HCT116 (cell line): ENCODE measurements at regions not wholly inside any gene's neighbourhood (a gene's known extent, or its start where the extent isn't known, plus 50 kb on each side); places are given as distances from the start of the nearest gene placed in this dataset.

Source experiments
- ATAC-seq: fragments of 200-7000 bp; cut with Tn5 transposase; 2 replicates; pipeline ENCODE4 v1.9.1; 2020; ENCODE audit warnings: mild to moderate bottlenecking, moderate library complexity
- BruUV-seq: library from RNA; stranded (reverse); fragments of 400-500 nt; replicated peaks from 2 replicates; lab custom pipeline; 2021; lab: Mats Ljungman, UMichigan
- CTCF ChIA-PET: fragments of 300-600 bp; sonication (Branson Sonifier 250); formaldehyde crosslinking; loops from one replicate; lab custom pipeline; 2021; ENCODE audit warnings: antibody characterized with exemption; lab: Charles Lee
- POLR2A ChIA-PET: fragments of 300-600, 350-600 bp; sonication (Branson Sonifier 250); formaldehyde crosslinking; loops from one replicate; lab custom pipeline; 2021; ENCODE audit warnings: antibody characterized with exemption; lab: Charles Lee
- RAD21 ChIA-PET, 2 experiments: fragments of 300-600 bp; sonication (Branson Sonifier 250); formaldehyde crosslinking; loops; one replicate each; lab custom pipeline; 2023; ENCODE audit warnings: low total read pairs in 2 of 2; ENCODE audit not compliant: uncharacterized antibody in 2 of 2, unreplicated experiment in 2 of 2, low non-redundant PET in 1 of 2; lab: Charles Lee
- DNase-seq: peaks from one replicate; pipeline ENCODE4 v3.0.0-alpha.2; 2010; ENCODE audit warnings: low read depth, low spot score
- H2AFZ ChIP-seq: fragments of 200-600 bp; shearing (Covaris generic), sonication (generic); 2 replicates; pipeline ENCODE4 v1.6.1; 2017; ENCODE audit warnings: low read depth, mixed run types, mixed read lengths, antibody characterized with exemption, low read length; ENCODE audit not compliant: poor library complexity, severe bottlenecking
- H3K27ac ChIP-seq: 2 replicates; pipeline ENCODE4 v1.5.1; 2012; ENCODE audit warnings: low read depth, low read length
- H3K27me3 ChIP-seq: fragments of 200-600 bp; sonication (generic); 2 replicates; pipeline ENCODE4 v1.6.1; 2016; ENCODE audit warnings: mixed run types, low read length, mixed read lengths; ENCODE audit not compliant: insufficient read depth
- H3K36me3 ChIP-seq, 2 experiments: fragments of 200-500 bp in 1 of 2; fragments of 200-600 bp in 1 of 2; sonication (Bioruptor generic) in 1 of 2; sonication (generic) in 1 of 2; 2 replicates each; pipeline versions ENCODE4 v1.5.1 to v1.6.1; 2014 to 2016; ENCODE audit warnings: low read length in 2 of 2, inconsistent platforms in 1 of 2, mixed read lengths in 1 of 2, mixed run types in 1 of 2; ENCODE audit not compliant: insufficient read depth in 2 of 2, control insufficient read depth in 1 of 2
- H3K4me1 ChIP-seq, 2 experiments: fragments of 200-600 bp in 1 of 2; sonication (generic) in 1 of 2; 2 replicates each; pipeline versions ENCODE4 v1.5.1 to v1.6.1; 2012 to 2017; ENCODE audit warnings: low read length in 2 of 2, inconsistent platforms in 1 of 2, mild to moderate bottlenecking in 1 of 2, mixed read lengths in 1 of 2, mixed run types in 1 of 2, moderate library complexity in 1 of 2; ENCODE audit not compliant: insufficient read depth in 2 of 2, control insufficient read depth in 1 of 2
- H3K4me2 ChIP-seq: fragments of 200-600 bp; sonication (generic); 2 replicates; pipeline ENCODE4 v1.6.1; 2017; ENCODE audit warnings: mixed run types, low read length, mixed read lengths
- H3K4me3 ChIP-seq, 2 experiments: fragments of 200-600 bp in 1 of 2; sonication (generic) in 1 of 2; replicated peaks in 1 of 2; 2 replicates each; pipeline ENCODE4 v1.5.1; 2011 to 2016; ENCODE audit warnings: low read length in 2 of 2, control low read depth in 1 of 2, low read depth in 1 of 2, mild to moderate bottlenecking in 1 of 2, mixed read lengths in 1 of 2, mixed run types in 1 of 2
- H3K79me2 ChIP-seq: fragments of 200-600 bp; sonication (generic); 2 replicates; pipeline ENCODE4 v1.6.1; 2017; ENCODE audit warnings: mild to moderate bottlenecking, mixed run types, low read length, moderate library complexity, mixed read lengths; ENCODE audit not compliant: insufficient read depth
- H3K9ac ChIP-seq: fragments of 200-600 bp; sonication (generic); 2 replicates; pipeline ENCODE4 v1.6.1; 2016; ENCODE audit warnings: low read length, mixed read lengths
- H3K9me2 ChIP-seq: fragments of 200-600 bp; sonication (generic), shearing (Covaris generic); 2 replicates; pipeline ENCODE4 v1.6.1; 2017; ENCODE audit warnings: mixed run types, mild to moderate bottlenecking, moderate library complexity; ENCODE audit not compliant: insufficient read depth
- H3K9me3 ChIP-seq, 2 experiments: fragments of 200-500 bp in 1 of 2; fragments of 200-600 bp in 1 of 2; sonication (Bioruptor generic) in 1 of 2; sonication (generic) in 1 of 2; 2 replicates each; pipeline ENCODE4 v1.6.1; 2014 to 2017; ENCODE audit warnings: low read length in 2 of 2, mixed read lengths in 2 of 2, inconsistent platforms in 1 of 2, low read depth in 1 of 2, mild to moderate bottlenecking in 1 of 2, mixed run types in 1 of 2, moderate library complexity in 1 of 2; ENCODE audit not compliant: control insufficient read depth in 1 of 2, insufficient read depth in 1 of 2
- H4K20me1 ChIP-seq: fragments of 200-600 bp; sonication (generic), shearing (Covaris generic); 2 replicates; pipeline ENCODE4 v1.6.1; 2017; ENCODE audit warnings: mixed run types, mild to moderate bottlenecking, moderate library complexity; ENCODE audit not compliant: insufficient read depth
- CBX3 ChIP-seq: IDR thresholded peaks from 2 replicates; pipeline ENCODE4 v1.6.1; 2012; ENCODE audit warnings: low read depth
- CEBPB ChIP-seq: IDR thresholded peaks from 2 replicates; pipeline ENCODE4 v1.6.1; 2012; ENCODE audit warnings: low read depth
- EGR1 ChIP-seq: IDR thresholded peaks from 2 replicates; pipeline ENCODE4 v1.6.1; 2012; ENCODE audit warnings: low read depth
- ELF1 ChIP-seq: IDR thresholded peaks from 2 replicates; pipeline ENCODE4 v1.6.1; 2012; ENCODE audit warnings: low read depth, borderline replicate concordance
- EZH2phosphoT487 ChIP-seq: fragments of 200-600 bp; IDR thresholded peaks from 2 replicates; pipeline ENCODE4 v1.6.1; 2018; ENCODE audit warnings: antibody characterized with exemption, borderline replicate concordance
- JUND ChIP-seq: IDR thresholded peaks from 2 replicates; pipeline ENCODE4 v1.6.1; 2012
- POLR2A ChIP-seq: IDR thresholded peaks from 2 replicates; pipeline ENCODE4 v1.7.0; 2011; ENCODE audit warnings: borderline replicate concordance; ENCODE audit not compliant: insufficient read depth, insufficient read length; ENCODE audit errors: extremely low read depth
- POLR2AphosphoS5 ChIP-seq: IDR thresholded peaks from 2 replicates; pipeline ENCODE4 v1.6.1; 2011; ENCODE audit warnings: mild to moderate bottlenecking, low read depth, low read length, moderate library complexity
- RAD21 ChIP-seq: IDR thresholded peaks from 2 replicates; pipeline ENCODE4 v1.6.1; 2012; ENCODE audit warnings: low read depth, mild to moderate bottlenecking
- SP1 ChIP-seq: IDR thresholded peaks from 2 replicates; pipeline ENCODE4 v1.6.1; 2012; ENCODE audit warnings: low read depth
- SRF ChIP-seq: IDR thresholded peaks from 2 replicates; pipeline ENCODE4 v1.6.1; 2012; ENCODE audit warnings: low read depth
- TCF7L2 ChIP-seq: IDR thresholded peaks from 2 replicates; pipeline ENCODE4 v1.7.0; 2011; ENCODE audit warnings: borderline replicate concordance, inconsistent platforms; ENCODE audit not compliant: insufficient read depth, insufficient read length; ENCODE audit errors: extremely low read depth
- YY1 ChIP-seq: IDR thresholded peaks from 2 replicates; pipeline ENCODE4 v1.6.1; 2011; ENCODE audit warnings: low read length, low read depth, moderate library complexity, mild to moderate bottlenecking; ENCODE audit not compliant: insufficient replicate concordance; ENCODE audit errors: extremely low read depth
- ZFX ChIP-seq: fragments of 450-650 bp; IDR thresholded peaks from 2 replicates; pipeline ENCODE4 v1.6.1; 2017
- ZNF274 ChIP-seq: fragments of 200-500 bp; sonication (Bioruptor generic); IDR thresholded peaks from 2 replicates; pipeline ENCODE4 v1.6.1; 2014; ENCODE audit warnings: mild to moderate bottlenecking, low read depth, low read length, inconsistent platforms
- intact Hi-C: fragments of 100-400 bp; cut with micrococcal nuclease; formaldehyde crosslinking; loops from 2 replicates; pipeline ENCODE4 v1.10.0; 2022
- TF ChIP-seq, protein P1 (sequence below): IDR thresholded peaks from 2 replicates; pipeline ENCODE4 v1.6.1; 2012
- TF ChIP-seq, protein P2 (sequence below): IDR thresholded peaks from 2 replicates; pipeline ENCODE4 v1.6.1; 2012
- TF ChIP-seq, protein P3 (sequence below): IDR thresholded peaks from 2 replicates; pipeline ENCODE4 v1.6.1; 2012; ENCODE audit warnings: low read depth
- TF ChIP-seq, protein P4 (sequence below), 3 experiments: fragments of 200-600 bp in 1 of 3; sonication (generic) in 1 of 3; IDR thresholded peaks in 2 of 3; conservative IDR thresholded peaks in 1 of 3; 2 replicates each; pipeline ENCODE4 v1.5.1; 2012 to 2017; ENCODE audit warnings: low read depth in 2 of 3, low read length in 2 of 3, antibody characterized with exemption in 1 of 3, borderline replicate concordance in 1 of 3, control low read depth in 1 of 3, mild to moderate bottlenecking in 1 of 3, mixed read lengths in 1 of 3, mixed run types in 1 of 3, moderate library complexity in 1 of 3; ENCODE audit not compliant: insufficient read depth in 1 of 3

DNA sequence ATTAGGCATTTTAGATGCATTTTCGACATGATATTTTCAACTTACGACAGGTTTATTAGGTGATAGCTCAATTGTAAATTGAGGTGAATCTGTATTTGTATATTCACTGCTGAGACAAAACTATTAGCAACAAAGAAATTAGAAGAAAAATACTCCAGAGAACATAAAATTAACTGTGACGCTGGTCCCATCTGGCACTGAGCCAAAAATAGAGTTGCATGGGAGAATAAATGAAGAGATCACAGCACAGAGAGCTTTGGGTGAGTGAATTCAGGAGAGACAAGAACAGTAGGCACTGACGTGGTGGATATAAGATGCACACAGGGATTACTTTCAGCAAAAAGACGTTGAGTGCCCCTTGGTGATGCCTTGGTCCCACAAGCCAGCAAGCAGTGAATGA lies 306.2 kb upstream of the RAB6C start (continued):
- TF ChIP-seq ZFX: no peak

DNA sequence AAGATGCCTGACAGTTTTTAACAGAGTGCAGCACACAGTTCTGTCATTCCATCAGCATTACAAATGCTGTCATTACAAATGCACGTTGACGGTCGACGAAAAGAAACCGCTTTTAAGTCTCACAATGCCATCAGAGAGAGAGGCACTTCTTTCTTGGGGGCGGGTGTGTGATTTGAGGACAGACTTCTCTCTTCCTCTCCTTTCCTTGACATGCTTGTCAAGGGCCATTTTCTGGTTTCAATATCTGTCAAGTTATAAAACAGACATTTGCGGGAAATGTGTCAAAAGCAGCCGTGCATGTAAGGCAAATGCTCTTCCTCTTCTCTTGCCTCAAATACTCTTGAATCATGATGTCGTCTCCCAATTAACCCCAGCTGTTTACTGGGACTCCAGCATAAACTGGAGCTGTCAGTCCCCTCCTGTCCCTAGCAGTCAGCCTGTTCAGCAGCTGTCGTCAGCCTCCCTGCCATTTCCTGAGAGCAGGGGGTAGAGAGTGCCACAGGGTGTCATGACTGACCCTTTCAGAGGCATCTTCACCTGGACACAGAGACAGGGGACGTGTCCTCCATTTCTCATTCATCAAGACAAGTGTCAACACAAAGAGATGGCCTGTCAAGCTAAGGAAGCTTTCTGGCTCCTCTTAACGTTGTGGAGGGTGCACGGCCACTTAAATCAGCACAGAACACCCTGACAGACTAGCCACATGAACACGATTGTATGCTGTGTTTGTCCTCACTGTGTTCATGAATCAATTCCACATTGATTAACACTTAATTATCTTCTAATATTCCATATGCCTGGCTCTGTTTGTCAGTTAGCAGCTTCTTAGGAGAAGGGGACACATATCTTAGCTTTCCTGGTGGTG lies 305.4 kb upstream of the RAB6C start:
- DNase-seq (no peak), ATAC-seq (no peak)
- Histone ChIP-seq H3K27me3 (peaks cover 57% of the 10 kb centered on the region), H2AFZ (no peak overlapping the region), H3K9me3 (no peaks in the 10 kb centered on the region), H3K79me2 (no peaks in the 10 kb centered on the region), H3K9ac (no peak overlapping the region), H3K9me2 (no peaks in the 10 kb centered on the region), H3K4me2 (no peak overlapping the region), H3K36me3 (no peaks in the 10 kb centered on the region), H3K27ac (no peak overlapping the region), H3K4me3 (no peak overlapping the region), H3K4me1 (no peaks in the 10 kb centered on the region), H4K20me1 (no peaks in the 10 kb centered on the region)
- ChIA-PET RAD21 (no interaction called here), CTCF (no interaction called here), POLR2A (no interaction called here)
- BruUV-seq: no TSS peak
- intact Hi-C loops: no loop called here
- TF ChIP-seq EZH2phosphoT487 (no peak), JUND (no peak), CEBPB (no peak), ZFX (no peak), POLR2A (no peak), TCF7L2 (no peak), RAD21 (no peak), CBX3 (no peak), SRF (no peak), POLR2AphosphoS5 (no peak), ZNF274 (no peak), YY1 (no peak), SP1 (no peak), ELF1 (no peak), EGR1 (no peak)
- TF ChIP-seq, protein P1, sequence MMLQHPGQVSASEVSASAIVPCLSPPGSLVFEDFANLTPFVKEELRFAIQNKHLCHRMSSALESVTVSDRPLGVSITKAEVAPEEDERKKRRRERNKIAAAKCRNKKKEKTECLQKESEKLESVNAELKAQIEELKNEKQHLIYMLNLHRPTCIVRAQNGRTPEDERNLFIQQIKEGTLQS: no peak
- TF ChIP-seq, protein P2, sequence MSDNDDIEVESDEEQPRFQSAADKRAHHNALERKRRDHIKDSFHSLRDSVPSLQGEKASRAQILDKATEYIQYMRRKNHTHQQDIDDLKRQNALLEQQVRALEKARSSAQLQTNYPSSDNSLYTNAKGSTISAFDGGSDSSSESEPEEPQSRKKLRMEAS: no peak
- TF ChIP-seq, protein P3, sequence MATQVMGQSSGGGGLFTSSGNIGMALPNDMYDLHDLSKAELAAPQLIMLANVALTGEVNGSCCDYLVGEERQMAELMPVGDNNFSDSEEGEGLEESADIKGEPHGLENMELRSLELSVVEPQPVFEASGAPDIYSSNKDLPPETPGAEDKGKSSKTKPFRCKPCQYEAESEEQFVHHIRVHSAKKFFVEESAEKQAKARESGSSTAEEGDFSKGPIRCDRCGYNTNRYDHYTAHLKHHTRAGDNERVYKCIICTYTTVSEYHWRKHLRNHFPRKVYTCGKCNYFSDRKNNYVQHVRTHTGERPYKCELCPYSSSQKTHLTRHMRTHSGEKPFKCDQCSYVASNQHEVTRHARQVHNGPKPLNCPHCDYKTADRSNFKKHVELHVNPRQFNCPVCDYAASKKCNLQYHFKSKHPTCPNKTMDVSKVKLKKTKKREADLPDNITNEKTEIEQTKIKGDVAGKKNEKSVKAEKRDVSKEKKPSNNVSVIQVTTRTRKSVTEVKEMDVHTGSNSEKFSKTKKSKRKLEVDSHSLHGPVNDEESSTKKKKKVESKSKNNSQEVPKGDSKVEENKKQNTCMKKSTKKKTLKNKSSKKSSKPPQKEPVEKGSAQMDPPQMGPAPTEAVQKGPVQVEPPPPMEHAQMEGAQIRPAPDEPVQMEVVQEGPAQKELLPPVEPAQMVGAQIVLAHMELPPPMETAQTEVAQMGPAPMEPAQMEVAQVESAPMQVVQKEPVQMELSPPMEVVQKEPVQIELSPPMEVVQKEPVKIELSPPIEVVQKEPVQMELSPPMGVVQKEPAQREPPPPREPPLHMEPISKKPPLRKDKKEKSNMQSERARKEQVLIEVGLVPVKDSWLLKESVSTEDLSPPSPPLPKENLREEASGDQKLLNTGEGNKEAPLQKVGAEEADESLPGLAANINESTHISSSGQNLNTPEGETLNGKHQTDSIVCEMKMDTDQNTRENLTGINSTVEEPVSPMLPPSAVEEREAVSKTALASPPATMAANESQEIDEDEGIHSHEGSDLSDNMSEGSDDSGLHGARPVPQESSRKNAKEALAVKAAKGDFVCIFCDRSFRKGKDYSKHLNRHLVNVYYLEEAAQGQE: no peak
- TF ChIP-seq, protein P4, sequence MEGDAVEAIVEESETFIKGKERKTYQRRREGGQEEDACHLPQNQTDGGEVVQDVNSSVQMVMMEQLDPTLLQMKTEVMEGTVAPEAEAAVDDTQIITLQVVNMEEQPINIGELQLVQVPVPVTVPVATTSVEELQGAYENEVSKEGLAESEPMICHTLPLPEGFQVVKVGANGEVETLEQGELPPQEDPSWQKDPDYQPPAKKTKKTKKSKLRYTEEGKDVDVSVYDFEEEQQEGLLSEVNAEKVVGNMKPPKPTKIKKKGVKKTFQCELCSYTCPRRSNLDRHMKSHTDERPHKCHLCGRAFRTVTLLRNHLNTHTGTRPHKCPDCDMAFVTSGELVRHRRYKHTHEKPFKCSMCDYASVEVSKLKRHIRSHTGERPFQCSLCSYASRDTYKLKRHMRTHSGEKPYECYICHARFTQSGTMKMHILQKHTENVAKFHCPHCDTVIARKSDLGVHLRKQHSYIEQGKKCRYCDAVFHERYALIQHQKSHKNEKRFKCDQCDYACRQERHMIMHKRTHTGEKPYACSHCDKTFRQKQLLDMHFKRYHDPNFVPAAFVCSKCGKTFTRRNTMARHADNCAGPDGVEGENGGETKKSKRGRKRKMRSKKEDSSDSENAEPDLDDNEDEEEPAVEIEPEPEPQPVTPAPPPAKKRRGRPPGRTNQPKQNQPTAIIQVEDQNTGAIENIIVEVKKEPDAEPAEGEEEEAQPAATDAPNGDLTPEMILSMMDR (IDR thresholded peaks at IDR 0.05 in 2 of 3, conservative IDR thresholded peaks at IDR 0.05 in 1 of 3; ENCODE audit: borderline replicate concordance in 1 of 3, insufficient read depth in 1 of 3, low read depth in 2 of 3, low read length in 2 of 3): no peak
